ENCODE measurements at regions not wholly inside any gene's neighbourhood (a gene's known extent, or its start where the extent isn't known, plus 50 kb on each side); places are given as distances from the start of the nearest gene placed in this dataset.
A peak's percentile ranks its signal among the peaks of the same experiment; 100 is the strongest.
"Not testable (repeated sequence)": the region's sequence is repeated elsewhere in the genome, so short reads cannot be mapped to it uniquely, and the experiment has no call there.

GRCh38 chr10:42242135-42242805, 396.1 kb downstream of the ZNF33B start:
- H4K20me1 ChIP-seq (ENCODE audit: insufficient read depth, low read length) = no peaks in the 10 kb centered on the region
- no peak overlapping the region for H3K4me3 ChIP-seq (ENCODE audit: insufficient read depth, low read length)
- no peak overlapping the region for H3K27ac ChIP-seq (ENCODE audit: low read depth, low read length)
- H3K79me2 ChIP-seq (ENCODE audit: insufficient read depth, low read length) = no peaks in the 10 kb centered on the region
- no peaks in the 10 kb centered on the region for H3K4me1 ChIP-seq (ENCODE audit: insufficient read depth, low read length)
- no peaks in the 10 kb centered on the region for H3K36me3 ChIP-seq (ENCODE audit: insufficient read depth, low read length)
- H2AFZ ChIP-seq (ENCODE audit: low read length) = no peak overlapping the region
- no peaks in the 10 kb centered on the region for H3K27me3 ChIP-seq (ENCODE audit: insufficient read depth, low read length)
- H3K4me2 ChIP-seq (ENCODE audit: insufficient read depth, low read length) = no peak overlapping the region
- no peak for TF ChIP-seq CTCF (IDR thresholded peaks at IDR 0.05; ENCODE audit: extremely low read depth, low read depth, low read length)
- H3K9me3 ChIP-seq (ENCODE audit: low read depth, low read length) = no peaks in the 10 kb centered on the region
- peak; percentile 39 for DNase-seq (ENCODE audit: insufficient read length, low spot score, missing footprints)

- not testable (repeated sequence) for DNase-seq (ENCODE audit: insufficient read length, low spot score, missing footprints); H3K4me1 ChIP-seq (ENCODE audit: insufficient read depth, low read length); H3K79me2 ChIP-seq (ENCODE audit: insufficient read depth, low read length); H3K9me3 ChIP-seq (ENCODE audit: low read depth, low read length); H3K4me2 ChIP-seq (ENCODE audit: insufficient read depth, low read length); H4K20me1 ChIP-seq (ENCODE audit: insufficient read depth, low read length); H3K27ac ChIP-seq (ENCODE audit: low read depth, low read length); H3K36me3 ChIP-seq (ENCODE audit: insufficient read depth, low read length); H2AFZ ChIP-seq (ENCODE audit: low read length); H3K4me3 ChIP-seq (ENCODE audit: insufficient read depth, low read length); H3K27me3 ChIP-seq (ENCODE audit: insufficient read depth, low read length)
These were observed 402.0 kb downstream of the ZNF33B start for GRCh38 chr10:42236401-42236800.

- H3K36me3 ChIP-seq (ENCODE audit: insufficient read depth, low read length); H3K27ac ChIP-seq (ENCODE audit: low read depth, low read length); H3K4me2 ChIP-seq (ENCODE audit: insufficient read depth, low read length); H3K4me1 ChIP-seq (ENCODE audit: insufficient read depth, low read length); H3K9me3 ChIP-seq (ENCODE audit: low read depth, low read length); H3K27me3 ChIP-seq (ENCODE audit: insufficient read depth, low read length); H3K4me3 ChIP-seq (ENCODE audit: insufficient read depth, low read length); H3K79me2 ChIP-seq (ENCODE audit: insufficient read depth, low read length); H4K20me1 ChIP-seq (ENCODE audit: insufficient read depth, low read length); DNase-seq (ENCODE audit: insufficient read length, low spot score, missing footprints); H2AFZ ChIP-seq (ENCODE audit: low read length): not testable (repeated sequence)
These were observed 402.6 kb downstream of the ZNF33B start for GRCh38 chr10:42235736-42236135.

GRCh38 chr10:42235241-42235640, 403.1 kb downstream of the ZNF33B start:
- not testable (repeated sequence) for H3K27ac ChIP-seq (ENCODE audit: low read depth, low read length); H3K79me2 ChIP-seq (ENCODE audit: insufficient read depth, low read length); H3K9me3 ChIP-seq (ENCODE audit: low read depth, low read length); H3K4me2 ChIP-seq (ENCODE audit: insufficient read depth, low read length); H3K4me3 ChIP-seq (ENCODE audit: insufficient read depth, low read length); H3K27me3 ChIP-seq (ENCODE audit: insufficient read depth, low read length); DNase-seq (ENCODE audit: insufficient read length, low spot score, missing footprints); H3K36me3 ChIP-seq (ENCODE audit: insufficient read depth, low read length); H4K20me1 ChIP-seq (ENCODE audit: insufficient read depth, low read length); H2AFZ ChIP-seq (ENCODE audit: low read length); H3K4me1 ChIP-seq (ENCODE audit: insufficient read depth, low read length)

GRCh38 chr10:42234506-42234905, 403.9 kb downstream of the ZNF33B start:
- H4K20me1 ChIP-seq (ENCODE audit: insufficient read depth, low read length); H3K36me3 ChIP-seq (ENCODE audit: insufficient read depth, low read length); H3K79me2 ChIP-seq (ENCODE audit: insufficient read depth, low read length); H3K27ac ChIP-seq (ENCODE audit: low read depth, low read length); H2AFZ ChIP-seq (ENCODE audit: low read length); H3K4me2 ChIP-seq (ENCODE audit: insufficient read depth, low read length); H3K9me3 ChIP-seq (ENCODE audit: low read depth, low read length); H3K27me3 ChIP-seq (ENCODE audit: insufficient read depth, low read length); H3K4me3 ChIP-seq (ENCODE audit: insufficient read depth, low read length); H3K4me1 ChIP-seq (ENCODE audit: insufficient read depth, low read length); DNase-seq (ENCODE audit: insufficient read length, low spot score, missing footprints): not testable (repeated sequence)

- not testable (repeated sequence) for H3K9me3 ChIP-seq (ENCODE audit: low read depth, low read length); H3K4me1 ChIP-seq (ENCODE audit: insufficient read depth, low read length); H2AFZ ChIP-seq (ENCODE audit: low read length); H3K79me2 ChIP-seq (ENCODE audit: insufficient read depth, low read length); H4K20me1 ChIP-seq (ENCODE audit: insufficient read depth, low read length); DNase-seq (ENCODE audit: insufficient read length, low spot score, missing footprints); H3K36me3 ChIP-seq (ENCODE audit: insufficient read depth, low read length); H3K27me3 ChIP-seq (ENCODE audit: insufficient read depth, low read length); H3K27ac ChIP-seq (ENCODE audit: low read depth, low read length); H3K4me3 ChIP-seq (ENCODE audit: insufficient read depth, low read length); H3K4me2 ChIP-seq (ENCODE audit: insufficient read depth, low read length)
These were observed 404.7 kb downstream of the ZNF33B start for GRCh38 chr10:42233461-42234206.

- not testable (repeated sequence) for H3K4me2 ChIP-seq (ENCODE audit: insufficient read depth, low read length); H3K9me3 ChIP-seq (ENCODE audit: low read depth, low read length)
These were observed 405.4 kb downstream of the ZNF33B start for GRCh38 chr10:42232955-42233354.

GRCh38 chr10:42230812-42231211, 407.6 kb downstream of the ZNF33B start:
- H3K9me3 ChIP-seq (ENCODE audit: low read depth, low read length); H2AFZ ChIP-seq (ENCODE audit: low read length); H4K20me1 ChIP-seq (ENCODE audit: insufficient read depth, low read length); DNase-seq (ENCODE audit: insufficient read length, low spot score, missing footprints); H3K36me3 ChIP-seq (ENCODE audit: insufficient read depth, low read length); H3K4me2 ChIP-seq (ENCODE audit: insufficient read depth, low read length); H3K27ac ChIP-seq (ENCODE audit: low read depth, low read length); H3K4me3 ChIP-seq (ENCODE audit: insufficient read depth, low read length); H3K79me2 ChIP-seq (ENCODE audit: insufficient read depth, low read length); H3K27me3 ChIP-seq (ENCODE audit: insufficient read depth, low read length); H3K4me1 ChIP-seq (ENCODE audit: insufficient read depth, low read length): not testable (repeated sequence)

More at GRCh38 chr10:42232955-42233354, 405.4 kb downstream of the ZNF33B start:
- not testable (repeated sequence) for H3K79me2 ChIP-seq (ENCODE audit: insufficient read depth, low read length); H3K27ac ChIP-seq (ENCODE audit: low read depth, low read length); H3K4me1 ChIP-seq (ENCODE audit: insufficient read depth, low read length); H3K36me3 ChIP-seq (ENCODE audit: insufficient read depth, low read length); H4K20me1 ChIP-seq (ENCODE audit: insufficient read depth, low read length); H2AFZ ChIP-seq (ENCODE audit: low read length); DNase-seq (ENCODE audit: insufficient read length, low spot score, missing footprints); H3K27me3 ChIP-seq (ENCODE audit: insufficient read depth, low read length); H3K4me3 ChIP-seq (ENCODE audit: insufficient read depth, low read length)

Measured in osteoblast (primary cell).